Activated naive CD4-positive, alpha-beta T cell treated with anti-CD3 and anti-CD28 coated beads, Interleukin-2, amount 10 ng/mL, durations not matched to agents 7 days and 5 days (primary cell): ENCODE measurements at regions not wholly inside any gene's neighbourhood (a gene's known extent, or its start where the extent isn't known, plus 50 kb on each side); places are given as distances from the start of the nearest gene placed in this dataset.
A peak's percentile ranks its signal among the peaks of the same experiment; 100 is the strongest.

Experiments used
- CTCF ChIA-PET: fragments of 350-600 bp; sonication (Branson Sonifier 250); formaldehyde crosslinking; loops from one replicate; lab custom pipeline; 2021; ENCODE audit warnings: antibody characterized with exemption; lab: Charles Lee
- DNase-seq: peaks from one replicate; pipeline ENCODE4 v3.0.0-alpha.2; 2020
- H3K27ac Mint-ChIP-seq: one replicate; pipeline ENCODE4 v1.8.0; 2021; ENCODE audit warnings: mild to moderate bottlenecking, moderate library complexity, mixed read lengths
- H3K27me3 Mint-ChIP-seq: one replicate; pipeline ENCODE4 v1.8.0; 2021; ENCODE audit warnings: mild to moderate bottlenecking, mixed read lengths
- H3K36me3 Mint-ChIP-seq: one replicate; pipeline ENCODE4 v1.8.0; 2021; ENCODE audit warnings: mixed read lengths
- H3K4me1 Mint-ChIP-seq: one replicate; pipeline ENCODE4 v1.8.0; 2021; ENCODE audit warnings: mixed read lengths
- H3K4me3 Mint-ChIP-seq: one replicate; pipeline ENCODE4 v1.8.0; 2021; ENCODE audit warnings: mild to moderate bottlenecking, moderate library complexity, mixed read lengths
- H3K9me3 Mint-ChIP-seq: one replicate; pipeline ENCODE4 v1.8.0; 2021; ENCODE audit warnings: mixed read lengths

DNA sequence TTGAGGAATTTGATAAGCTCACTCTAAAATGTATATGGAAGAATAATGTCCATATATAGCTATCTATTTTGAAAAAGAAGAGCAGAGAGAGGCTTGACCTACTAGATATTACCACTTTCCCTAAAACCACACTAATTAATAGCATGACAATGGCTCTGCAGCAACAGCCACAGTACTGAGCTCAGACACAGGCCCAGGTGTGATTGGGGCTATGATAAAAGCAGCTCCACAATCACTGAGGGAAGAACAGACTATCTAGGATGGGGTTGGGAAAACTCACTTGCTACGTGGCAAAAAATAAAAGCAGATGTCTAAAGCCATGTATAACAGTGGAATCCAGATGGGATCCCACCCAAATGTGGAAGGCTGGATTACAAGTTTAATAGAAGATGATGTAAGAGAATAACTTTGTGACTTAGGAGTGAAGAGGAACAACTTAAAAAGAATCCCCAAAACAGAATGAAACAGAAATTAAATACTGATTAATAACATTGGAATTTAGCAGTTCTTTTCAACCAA is 80.8 kb upstream of the RAB4A start:
- H3K9me3 Mint-ChIP-seq, result no peaks in the 10 kb centered on the region
- no peak for DNase-seq
- H3K27ac Mint-ChIP-seq, result no peak overlapping the region
- H3K36me3 Mint-ChIP-seq, result no peaks in the 10 kb centered on the region
- H3K27me3 Mint-ChIP-seq, result peaks cover 4% of the 10 kb centered on the region
- CTCF ChIA-PET, result no interaction called here
- no peak overlapping the region for H3K4me3 Mint-ChIP-seq
- peaks cover 27% of the 10 kb centered on the region for H3K4me1 Mint-ChIP-seq

DNA sequence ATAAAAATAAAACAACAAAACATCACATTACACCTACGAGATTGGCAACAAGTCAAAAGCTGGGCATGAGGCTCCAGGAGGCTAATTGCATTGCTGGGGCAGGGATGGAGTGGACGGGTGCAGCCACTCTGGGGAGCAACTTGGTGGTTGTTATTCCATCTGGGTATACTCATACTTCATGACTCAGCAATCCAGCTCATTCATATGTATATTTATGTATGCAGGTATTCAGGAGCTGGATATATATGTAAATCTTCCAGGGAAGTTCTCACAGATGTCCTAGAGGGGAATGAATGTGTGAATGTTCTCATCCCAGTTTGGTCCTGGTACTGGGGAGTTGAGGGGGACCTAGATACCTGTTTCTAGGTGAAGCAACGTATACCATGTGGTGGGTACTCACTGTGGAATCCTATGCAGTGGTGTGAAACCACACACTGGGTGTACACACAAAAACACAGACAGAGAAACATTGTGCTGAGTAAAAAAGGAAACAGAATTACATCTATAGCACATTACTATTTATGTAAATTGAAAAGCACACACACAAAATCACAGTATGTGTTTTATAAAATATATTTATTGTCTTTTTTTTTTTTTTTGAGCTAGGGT is 79.7 kb upstream of the RAB4A start:
- CTCF ChIA-PET, result no interaction called here
- DNase-seq, result no peak
- Mint-ChIP-seq H3K27ac (no peak overlapping the region), H3K4me1 (peaks cover 20% of the 10 kb centered on the region), H3K27me3 (peaks cover 4% of the 10 kb centered on the region), H3K36me3 (no peaks in the 10 kb centered on the region), H3K9me3 (no peaks in the 10 kb centered on the region), H3K4me3 (no peak overlapping the region)

DNA sequence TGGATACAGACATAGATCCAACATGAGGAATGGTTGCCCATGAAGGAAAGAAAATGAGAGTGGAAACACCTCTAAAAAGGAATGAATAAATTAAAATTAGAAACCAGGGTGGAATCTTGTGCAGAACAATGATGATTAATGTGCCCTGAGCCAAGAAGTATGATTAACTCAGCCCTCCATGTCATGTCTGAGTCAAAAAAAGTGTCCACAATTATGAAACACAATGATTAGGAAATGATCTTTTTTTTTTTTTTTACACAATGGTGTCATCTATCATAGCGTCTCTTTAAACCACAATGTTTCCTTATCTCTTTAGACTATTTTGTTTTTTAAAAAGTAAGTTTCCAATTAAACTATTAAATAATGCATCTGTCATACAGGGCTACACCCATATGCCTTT is 78.9 kb upstream of the RAB4A start:
- peaks cover 4% of the 10 kb centered on the region for H3K27me3 Mint-ChIP-seq
- H3K27ac Mint-ChIP-seq, result no peak overlapping the region
- H3K36me3 Mint-ChIP-seq, result no peaks in the 10 kb centered on the region
- DNase-seq, result no peak
- CTCF ChIA-PET, result interaction anchor here (1.2 kb wide), 1 partner anchor 212 kb away, joined by 3 read pairs; no protein-coding TSS in a partner anchor
- H3K4me1 Mint-ChIP-seq, result peaks cover 11% of the 10 kb centered on the region
- no peaks in the 10 kb centered on the region for H3K9me3 Mint-ChIP-seq
- no peak overlapping the region for H3K4me3 Mint-ChIP-seq

DNA sequence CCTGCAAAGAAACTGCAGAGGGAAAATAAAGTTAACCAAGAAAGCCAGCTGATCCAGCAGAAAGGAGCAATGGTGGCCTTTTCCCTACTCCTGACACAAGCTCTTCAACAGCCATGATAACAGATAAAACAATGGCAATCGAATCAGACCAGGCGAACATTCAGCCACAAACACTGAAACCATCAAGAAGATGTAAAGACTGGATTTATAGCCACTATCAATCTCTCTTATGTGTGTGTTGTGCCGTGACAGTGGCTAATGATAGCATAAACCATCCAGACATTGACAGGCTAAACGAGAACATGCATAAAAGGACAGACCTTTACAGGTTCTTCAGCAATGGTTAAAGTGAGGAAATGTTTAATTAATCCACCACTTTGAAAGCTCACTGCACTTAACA is 78.1 kb upstream of the RAB4A start:
- peaks cover 8% of the 10 kb centered on the region for H3K4me1 Mint-ChIP-seq
- H3K27me3 Mint-ChIP-seq, result peaks cover 4% of the 10 kb centered on the region
- no peak overlapping the region for H3K4me3 Mint-ChIP-seq
- H3K27ac Mint-ChIP-seq, result no peak overlapping the region
- no peaks in the 10 kb centered on the region for H3K9me3 Mint-ChIP-seq
- CTCF ChIA-PET, result interaction anchor here (1.2 to 1.3 kb wide), 2 partner anchors 34 to 213 kb away, joined by 3 read pairs; no protein-coding TSS in a partner anchor
- no peaks in the 10 kb centered on the region for H3K36me3 Mint-ChIP-seq
- DNase-seq, result no peak

DNA sequence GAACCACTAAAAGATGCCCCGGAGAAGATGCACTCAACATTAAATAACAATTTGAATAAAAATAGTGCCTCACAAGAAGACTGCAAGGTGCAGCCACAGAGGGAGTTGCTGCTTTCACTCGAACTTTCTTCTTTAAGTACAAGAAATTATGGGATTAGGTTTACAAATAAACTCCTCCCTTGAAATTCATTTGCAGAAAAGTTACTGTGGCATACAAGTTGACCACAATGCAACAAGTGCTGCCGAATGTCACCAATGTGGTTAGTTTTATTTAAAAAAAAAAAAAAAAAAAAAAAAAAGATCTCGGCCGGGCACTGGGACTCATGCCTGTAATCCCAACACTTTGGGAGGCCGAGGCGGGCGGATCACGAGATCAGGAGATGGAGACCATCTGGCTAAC is 76.8 kb upstream of the RAB4A start:
- no peak overlapping the region for H3K27ac Mint-ChIP-seq
- CTCF ChIA-PET, result no interaction called here
- H3K27me3 Mint-ChIP-seq, result peaks cover 4% of the 10 kb centered on the region
- peaks cover 13% of the 10 kb centered on the region for H3K4me1 Mint-ChIP-seq
- H3K36me3 Mint-ChIP-seq, result no peaks in the 10 kb centered on the region
- H3K9me3 Mint-ChIP-seq, result no peaks in the 10 kb centered on the region
- no peak for DNase-seq
- no peak overlapping the region for H3K4me3 Mint-ChIP-seq

DNA sequence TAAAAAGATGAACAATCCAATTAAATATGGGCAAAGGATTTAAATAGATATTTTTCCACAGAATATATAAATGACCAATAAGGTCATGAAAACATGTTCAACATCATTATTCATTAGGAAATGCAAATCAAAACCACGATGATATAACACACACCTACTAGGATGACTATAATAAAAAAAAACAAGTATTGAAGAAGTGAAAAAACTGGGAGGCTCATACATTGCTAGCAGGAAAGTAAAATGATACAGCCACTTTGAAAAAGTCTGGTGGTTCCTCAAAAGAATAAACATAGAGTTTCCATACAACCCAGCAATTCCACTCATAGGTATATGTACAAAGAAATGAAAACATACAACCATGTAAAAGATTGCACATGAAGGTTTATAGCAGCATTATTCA is 75.7 kb upstream of the RAB4A start:
- peaks cover 24% of the 10 kb centered on the region for H3K4me1 Mint-ChIP-seq
- CTCF ChIA-PET, result no interaction called here
- no peak overlapping the region for H3K27ac Mint-ChIP-seq

DNA sequence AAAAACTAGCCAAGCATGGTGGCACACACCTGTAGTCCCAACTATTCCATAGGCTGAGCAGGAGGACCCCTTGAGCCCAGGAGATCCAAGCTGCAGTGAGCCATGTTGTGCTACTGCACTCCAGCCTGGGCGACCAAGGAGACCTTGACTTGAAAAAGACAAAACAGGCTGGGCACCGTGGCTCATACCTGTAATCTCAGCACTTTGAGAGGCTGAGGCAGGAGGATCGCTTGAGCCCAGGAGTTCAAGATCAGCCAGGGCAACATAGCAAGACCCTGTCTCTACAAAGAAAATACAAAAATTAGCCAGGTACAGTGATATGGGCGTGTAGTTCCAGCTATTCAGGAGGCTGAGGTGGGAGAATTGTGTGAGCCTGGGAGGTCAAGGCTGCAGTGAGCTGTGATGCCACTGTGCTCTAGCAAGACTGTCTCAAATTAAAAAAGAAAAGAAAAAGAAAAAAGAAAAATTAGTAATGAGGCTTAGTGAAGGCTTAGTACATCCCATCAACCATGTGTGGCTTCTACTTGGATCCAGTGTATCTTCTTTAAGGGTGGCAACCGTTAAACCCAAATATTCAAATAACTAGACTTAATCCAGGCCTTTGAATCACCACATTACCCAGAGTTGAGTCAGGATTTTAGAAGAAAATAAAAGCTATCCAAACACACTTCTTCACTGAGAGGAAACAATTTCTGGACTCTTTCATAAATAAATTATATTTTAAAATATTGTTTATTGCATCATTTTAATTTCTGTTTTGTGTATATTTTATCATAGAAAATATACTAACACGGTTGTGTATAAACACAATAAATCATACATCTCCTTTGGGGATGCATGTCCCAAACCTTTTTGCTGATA is 74.3 kb upstream of the RAB4A start:
- CTCF ChIA-PET, result interaction anchor here (1.0 kb wide), 1 partner anchor 32 kb away, joined by 3 read pairs; no protein-coding TSS in a partner anchor
- Mint-ChIP-seq H3K27ac (no peak overlapping the region), H3K36me3 (no peaks in the 10 kb centered on the region), H3K27me3 (peaks cover 4% of the 10 kb centered on the region), H3K4me3 (no peak overlapping the region), H3K9me3 (no peaks in the 10 kb centered on the region), H3K4me1 (peaks cover 31% of the 10 kb centered on the region)
- no peak for DNase-seq

More for the DNA sequence above, 75.7 kb upstream of the RAB4A start:
- no peak for DNase-seq
- H3K4me3 Mint-ChIP-seq, result no peak overlapping the region
- H3K36me3 Mint-ChIP-seq, result no peaks in the 10 kb centered on the region
- H3K27me3 Mint-ChIP-seq, result peaks cover 4% of the 10 kb centered on the region
- H3K9me3 Mint-ChIP-seq, result no peaks in the 10 kb centered on the region

DNA sequence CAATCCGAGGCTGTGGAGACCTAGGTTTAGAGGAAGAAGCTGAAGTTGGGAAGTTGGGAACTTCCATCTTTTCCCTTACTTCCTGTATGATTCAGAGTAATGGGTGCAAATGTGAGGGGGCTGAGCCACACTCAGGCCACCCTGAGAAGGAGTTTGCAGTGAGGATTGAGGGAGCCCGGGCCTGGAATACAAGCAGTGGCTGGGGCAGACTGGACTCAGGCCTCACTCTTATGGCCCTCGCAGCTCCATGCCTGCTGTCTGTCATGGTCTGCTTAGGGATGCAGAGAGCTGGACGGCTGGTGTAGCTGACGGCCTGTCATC is 73.7 kb upstream of the RAB4A start:
- peaks cover 4% of the 10 kb centered on the region for H3K27me3 Mint-ChIP-seq

DNA sequence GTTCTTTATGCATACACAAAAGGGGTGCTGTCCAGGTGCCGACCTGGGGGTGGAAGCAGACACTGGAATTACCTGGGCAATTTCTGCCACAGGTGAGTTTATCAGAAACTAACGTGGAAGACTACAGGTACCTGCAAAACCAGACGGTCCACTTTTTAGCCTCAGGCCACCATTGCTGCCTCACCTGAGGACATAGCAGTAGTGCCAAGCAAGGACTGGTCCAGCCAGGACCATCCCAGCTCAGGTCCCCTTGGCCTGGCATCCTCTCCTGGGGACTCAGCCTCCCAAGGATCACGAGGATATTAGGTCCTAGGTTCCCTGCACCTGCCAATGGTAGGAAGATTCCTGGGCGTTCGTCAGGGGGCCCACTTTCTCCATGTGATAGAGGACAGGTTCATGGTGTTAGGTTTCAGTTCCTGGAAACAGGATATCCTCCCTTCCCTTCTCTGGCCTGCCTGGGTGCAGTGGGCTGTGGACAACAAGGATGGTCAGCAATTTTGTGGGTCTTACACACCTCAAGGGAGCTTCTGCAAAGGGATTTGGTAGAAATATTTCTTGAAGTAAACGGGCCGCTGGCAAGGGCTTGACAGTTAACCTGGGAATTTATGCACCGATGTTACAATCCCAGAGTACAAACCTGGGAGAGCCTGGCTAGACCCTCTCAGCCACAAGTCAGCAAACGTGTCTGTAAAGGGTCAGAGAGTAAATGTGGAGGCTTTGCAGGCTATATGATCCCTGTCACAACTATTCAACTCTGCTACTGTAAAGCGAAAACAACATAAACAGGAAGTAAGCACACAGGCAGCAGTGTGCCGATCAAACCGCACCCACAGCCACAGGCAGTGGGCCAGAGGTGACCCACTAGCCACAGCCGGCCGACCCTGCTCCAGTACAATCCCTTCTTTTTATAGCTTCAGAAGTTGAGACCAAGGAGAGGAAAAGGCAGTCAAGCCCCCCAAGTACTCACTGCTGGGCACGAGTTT is 71.4 kb upstream of the RAB4A start:
- Mint-ChIP-seq H3K36me3 (no peaks in the 10 kb centered on the region), H3K4me3 (no peak overlapping the region), H3K27me3 (no peaks in the 10 kb centered on the region), H3K9me3 (no peaks in the 10 kb centered on the region), H3K4me1 (peaks cover 24% of the 10 kb centered on the region), H3K27ac (peak overlapping the region; percentile 63)
- peak; percentile 52 for DNase-seq
- CTCF ChIA-PET, result interaction anchor here (1.7 to 2.3 kb wide), 2 partner anchors 13 to 27 kb away, joined by 3 to 7 read pairs; no protein-coding TSS in a partner anchor

More for the DNA sequence above, 73.7 kb upstream of the RAB4A start:
- no peaks in the 10 kb centered on the region for H3K9me3 Mint-ChIP-seq
- H3K4me3 Mint-ChIP-seq, result no peak overlapping the region
- CTCF ChIA-PET, result interaction anchor here (1.0 kb wide), 1 partner anchor 31 kb away, joined by 3 read pairs; no protein-coding TSS in a partner anchor
- no peak for DNase-seq
- peaks cover 28% of the 10 kb centered on the region for H3K4me1 Mint-ChIP-seq
- H3K36me3 Mint-ChIP-seq, result no peaks in the 10 kb centered on the region
- H3K27ac Mint-ChIP-seq, result no peak overlapping the region

DNA sequence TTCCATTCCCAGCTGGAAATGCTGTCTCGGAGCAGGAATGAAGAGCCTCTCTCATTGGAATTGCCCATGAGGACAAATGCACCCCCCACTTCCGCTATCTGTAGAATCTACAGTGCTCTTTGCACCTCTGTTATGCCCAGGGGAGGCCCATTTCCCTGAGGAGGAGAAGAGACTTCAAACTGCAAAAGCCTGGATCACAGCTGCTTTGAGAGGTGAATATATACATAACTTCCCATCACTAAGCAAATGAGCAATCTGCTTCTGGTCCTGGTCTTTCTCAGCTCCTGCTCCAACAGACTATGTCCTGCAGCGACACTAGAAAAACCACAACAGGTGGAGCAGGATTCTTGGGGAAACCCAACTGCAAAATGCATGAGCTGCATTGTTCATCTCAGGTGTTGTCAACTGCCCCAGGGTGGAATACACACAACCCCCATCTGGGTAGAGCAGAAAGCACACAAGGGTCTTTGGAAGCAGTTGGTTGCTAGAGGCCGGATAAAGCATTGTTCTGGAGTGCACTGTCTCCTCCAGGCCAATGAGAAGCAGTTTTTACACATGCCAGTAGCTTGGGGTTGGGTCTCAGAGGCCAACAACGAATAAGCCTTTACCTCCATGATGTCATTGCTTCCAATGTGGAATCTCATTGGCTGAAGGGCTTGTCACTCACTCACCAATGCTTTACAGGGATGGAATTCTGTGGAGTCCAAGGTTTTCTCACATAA is 67.7 kb upstream of the RAB4A start:
- Mint-ChIP-seq H3K4me3 (no peak overlapping the region), H3K9me3 (no peaks in the 10 kb centered on the region), H3K4me1 (peaks cover 32% of the 10 kb centered on the region), H3K36me3 (no peaks in the 10 kb centered on the region), H3K27ac (no peak overlapping the region), H3K27me3 (peaks cover 9% of the 10 kb centered on the region)
- DNase-seq, result no peak
- CTCF ChIA-PET, result interaction anchor here (0.7 to 2.0 kb wide), 2 partner anchors 24 to 328 kb away, joined by 3 to 7 read pairs; no protein-coding TSS in a partner anchor

DNA sequence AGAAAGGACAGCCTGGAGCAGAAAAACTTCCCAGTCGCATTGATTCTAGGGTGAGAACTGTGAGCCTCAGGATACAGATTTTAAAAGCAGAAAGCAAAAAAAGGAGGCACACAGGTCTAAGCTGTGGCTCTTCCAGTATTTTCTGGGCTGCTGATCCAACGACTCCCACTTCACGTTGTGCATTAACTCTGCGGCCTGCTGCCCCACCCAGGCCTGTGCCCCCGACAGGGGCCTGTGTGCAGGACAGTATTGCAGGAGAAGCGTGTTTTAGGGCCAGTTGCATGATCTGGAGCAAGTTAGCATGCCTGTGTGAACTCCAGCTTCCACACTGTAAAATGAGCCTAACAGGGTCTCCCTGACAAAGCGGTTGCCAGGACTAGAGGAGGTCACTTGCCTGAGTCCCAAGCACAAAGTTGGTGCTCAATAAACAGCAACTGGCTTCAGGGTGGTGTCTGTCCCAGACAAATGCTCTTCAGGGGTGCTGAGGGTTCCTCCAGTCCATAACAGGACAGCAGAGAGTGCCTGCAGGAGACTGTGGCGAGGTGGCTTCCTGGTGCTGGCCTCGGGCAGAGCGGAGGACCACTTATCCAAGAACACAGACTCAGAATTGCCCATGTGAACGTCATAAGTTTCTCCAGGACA is 66.8 kb upstream of the RAB4A start:
- H3K36me3 Mint-ChIP-seq, result no peaks in the 10 kb centered on the region
- peaks cover 36% of the 10 kb centered on the region for H3K4me1 Mint-ChIP-seq
- no peaks in the 10 kb centered on the region for H3K9me3 Mint-ChIP-seq
- no peak for DNase-seq
- H3K27me3 Mint-ChIP-seq, result peaks cover 9% of the 10 kb centered on the region
- H3K4me3 Mint-ChIP-seq, result no peak overlapping the region
- CTCF ChIA-PET, result interaction anchor here (2.0 kb wide), 1 partner anchor 23 kb away, joined by 7 read pairs; no protein-coding TSS in a partner anchor
- H3K27ac Mint-ChIP-seq, result no peak overlapping the region

DNA sequence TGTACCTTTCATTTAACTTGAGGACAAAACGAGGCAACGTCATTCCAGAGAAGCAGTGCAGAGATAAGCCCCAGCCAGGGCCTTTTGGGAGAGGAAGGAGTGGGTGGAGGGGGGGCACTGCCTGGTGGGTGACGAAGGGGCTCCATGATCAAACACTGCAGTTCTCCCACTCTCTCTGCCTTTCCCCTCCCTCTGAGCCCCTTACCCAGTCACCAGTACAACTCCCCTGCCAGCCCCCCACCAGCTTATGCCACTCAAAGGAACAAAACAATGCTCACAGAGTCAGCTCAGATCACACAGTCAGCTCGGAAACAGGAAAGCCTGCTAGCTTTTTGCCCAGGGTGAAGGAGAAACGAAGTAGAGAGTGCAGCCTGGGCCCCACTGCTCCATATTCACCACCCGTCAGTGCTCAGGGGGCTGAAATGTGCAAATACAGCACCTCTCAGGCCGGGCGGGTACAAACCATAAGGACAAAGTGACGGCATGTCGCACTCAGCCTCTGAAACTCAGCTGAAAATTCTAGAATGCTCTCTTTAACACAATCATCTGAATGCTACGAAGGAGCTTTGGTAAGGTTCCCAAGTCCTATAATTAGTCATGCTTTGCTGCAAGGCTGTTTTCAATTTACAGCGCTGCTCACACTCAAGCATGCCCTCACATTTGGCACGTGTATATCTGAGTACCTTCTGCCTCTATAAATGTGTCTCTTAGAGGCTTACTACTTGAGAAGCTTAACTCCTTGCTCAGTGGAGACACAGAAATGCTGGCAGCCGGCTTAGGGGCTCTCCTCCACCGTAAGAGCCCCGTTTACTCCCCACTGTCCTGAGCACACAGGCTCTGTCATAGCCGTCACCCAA is 65.8 kb upstream of the RAB4A start:
- no peak overlapping the region for H3K4me3 Mint-ChIP-seq
- H3K9me3 Mint-ChIP-seq, result no peaks in the 10 kb centered on the region
- no peaks in the 10 kb centered on the region for H3K36me3 Mint-ChIP-seq
- H3K27ac Mint-ChIP-seq, result no peak overlapping the region
- CTCF ChIA-PET, result no interaction called here
- peaks cover 37% of the 10 kb centered on the region for H3K4me1 Mint-ChIP-seq
- peaks cover 9% of the 10 kb centered on the region for H3K27me3 Mint-ChIP-seq
- no peak for DNase-seq
